ENCODE measurements at regions not wholly inside any gene's neighbourhood (a gene's known extent, or its start where the extent isn't known, plus 50 kb on each side); places are given as distances from the start of the nearest gene placed in this dataset.

GRCh38 chr2:217468042-217468830, 534.6 kb downstream of the TNS1 start:
- DNase-seq = no peak

DNA sequence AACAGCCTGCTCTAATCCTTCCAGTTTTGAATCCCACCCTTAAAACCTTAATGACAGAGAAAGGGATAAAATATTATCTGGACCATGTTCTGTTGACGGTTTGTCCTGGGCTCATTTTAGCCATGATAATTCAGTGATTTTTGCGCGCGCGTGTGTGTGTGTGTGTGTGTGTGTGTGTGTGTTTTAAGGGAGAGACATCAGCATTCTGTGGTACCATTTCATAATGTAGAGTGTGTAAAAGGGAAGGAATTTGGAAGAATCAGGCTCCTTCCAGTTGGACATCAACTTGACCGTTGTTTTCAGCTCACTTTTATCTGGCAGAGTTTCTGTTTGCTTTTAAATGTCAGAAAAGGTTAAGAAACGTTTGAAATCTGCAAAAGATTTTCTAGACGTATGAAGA, 535.5 kb downstream of the TNS1 start:
- no peak for DNase-seq

DNA sequence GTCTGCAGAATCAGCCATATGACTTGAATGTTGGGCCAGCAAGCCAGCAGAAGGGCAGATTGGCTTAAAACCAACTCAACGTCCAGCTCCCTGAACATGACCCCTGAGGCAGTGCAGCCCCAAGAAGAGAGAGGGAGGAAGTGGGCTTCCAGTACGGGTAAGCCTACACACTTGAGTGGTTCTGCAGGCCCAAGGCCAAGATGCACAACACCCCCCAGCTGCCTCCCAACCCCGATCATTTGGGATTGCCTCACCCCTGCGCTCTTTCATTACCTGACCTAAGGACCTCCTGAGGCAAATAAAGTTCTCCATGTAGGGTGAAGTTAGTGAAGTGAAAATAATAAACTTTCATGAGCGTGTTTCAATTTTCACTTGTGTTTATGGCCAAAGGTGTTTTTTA, 536.0 kb downstream of the TNS1 start:
- DNase-seq = no peak

- DNase-seq = no peak
Observed at GRCh38 chr2:217466104-217466503, 536.7 kb downstream of the TNS1 start.

- DNase-seq = no peak
Observed at GRCh38 chr2:217465100-217465499, 537.7 kb downstream of the TNS1 start.

DNA sequence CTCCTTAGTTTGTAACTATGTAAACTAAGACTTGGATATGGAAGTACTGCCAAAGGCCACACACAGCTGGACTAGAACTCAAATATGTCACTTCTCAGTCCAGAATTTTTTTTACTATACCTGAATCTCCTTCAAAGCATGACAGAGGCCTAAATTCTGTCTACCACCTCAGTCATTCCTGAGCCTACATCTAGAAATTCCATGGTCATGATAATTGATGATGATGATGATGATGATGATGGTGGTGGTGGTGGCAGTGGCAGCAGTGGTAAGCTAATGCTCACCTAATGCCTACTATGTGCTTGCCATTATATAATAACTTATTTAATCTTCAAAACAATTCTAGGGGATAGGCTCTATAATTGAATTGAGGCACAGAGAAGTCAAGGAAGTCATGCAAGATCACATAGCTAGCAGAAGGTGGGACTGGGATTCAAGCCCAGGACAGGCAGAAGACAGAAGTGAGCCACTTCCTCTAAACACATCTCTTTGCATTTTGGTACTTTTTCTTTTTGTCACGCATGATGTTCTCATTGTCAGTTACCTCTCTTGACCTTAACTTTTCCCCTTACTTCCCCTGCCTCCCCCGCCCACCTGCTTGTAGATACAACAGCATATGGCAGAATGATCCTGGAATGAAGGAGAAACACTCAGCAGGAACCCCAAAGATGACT, 539.3 kb downstream of the TNS1 start:
- no peak for DNase-seq

- DNase-seq = no peak
Observed at GRCh38 chr2:217462121-217462520, 540.7 kb downstream of the TNS1 start.

GRCh38 chr2:217461674-217462073, 541.1 kb downstream of the TNS1 start:
- no peak for DNase-seq

- DNase-seq = no peak
Observed at GRCh38 chr2:217459680-217460405, 543.0 kb downstream of the TNS1 start.

DNA sequence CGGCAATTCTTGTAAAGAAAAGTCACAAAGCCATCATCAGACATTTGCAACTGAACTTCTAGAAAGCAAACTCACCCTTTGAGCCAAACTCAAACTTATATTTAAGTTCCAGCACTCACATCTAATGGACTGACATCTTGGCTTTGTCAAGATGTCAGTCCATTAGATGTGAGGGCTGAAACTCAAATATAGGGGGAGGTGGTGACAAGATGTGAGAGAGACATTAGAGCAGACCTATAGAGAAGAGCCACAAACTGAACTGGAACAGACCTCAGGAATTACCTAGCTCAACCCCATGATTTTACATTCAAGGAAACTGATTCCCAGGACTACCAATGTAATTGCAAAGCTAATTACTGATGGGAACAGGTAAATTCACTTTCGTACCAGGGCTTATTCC, 543.8 kb downstream of the TNS1 start:
- no peak for DNase-seq

- DNase-seq = no peak
Observed at GRCh38 chr2:217456016-217456415, 546.8 kb downstream of the TNS1 start.

- no peak for DNase-seq
Observed at GRCh38 chr2:217452928-217453327, 549.9 kb downstream of the TNS1 start.

- DNase-seq = no peak
Observed at GRCh38 chr2:217451666-217452065, 551.1 kb downstream of the TNS1 start.

GRCh38 chr2:217449444-217449843, 553.4 kb downstream of the TNS1 start:
- no peak for DNase-seq

GRCh38 chr2:217448860-217449259, 553.9 kb downstream of the TNS1 start:
- no peak for DNase-seq

DNA sequence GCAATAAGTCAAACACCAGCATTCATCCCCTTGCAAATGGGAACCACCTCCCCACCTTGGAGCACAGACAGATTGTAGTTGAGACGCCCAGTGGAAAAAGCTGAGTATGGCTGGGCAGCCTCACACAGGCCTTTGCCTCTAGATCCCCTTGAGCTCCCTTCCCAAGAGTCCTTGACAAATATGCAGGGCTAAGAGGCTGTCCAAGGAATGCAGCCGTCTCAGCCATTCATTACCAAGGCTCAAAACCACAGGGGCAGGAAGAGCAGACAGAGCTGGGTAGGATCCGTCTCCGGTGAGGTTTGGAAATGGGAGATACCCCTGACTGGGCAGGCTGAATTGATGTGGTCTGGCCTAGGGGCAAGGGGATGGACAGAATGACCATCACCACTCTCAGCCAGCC, 557.1 kb downstream of the TNS1 start:
- DNase-seq = no peak

- DNase-seq = no peak
Observed at GRCh38 chr2:217444932-217445331, 557.9 kb downstream of the TNS1 start.

GRCh38 chr2:217444509-217444908, 558.3 kb downstream of the TNS1 start:
- no peak for DNase-seq

DNA sequence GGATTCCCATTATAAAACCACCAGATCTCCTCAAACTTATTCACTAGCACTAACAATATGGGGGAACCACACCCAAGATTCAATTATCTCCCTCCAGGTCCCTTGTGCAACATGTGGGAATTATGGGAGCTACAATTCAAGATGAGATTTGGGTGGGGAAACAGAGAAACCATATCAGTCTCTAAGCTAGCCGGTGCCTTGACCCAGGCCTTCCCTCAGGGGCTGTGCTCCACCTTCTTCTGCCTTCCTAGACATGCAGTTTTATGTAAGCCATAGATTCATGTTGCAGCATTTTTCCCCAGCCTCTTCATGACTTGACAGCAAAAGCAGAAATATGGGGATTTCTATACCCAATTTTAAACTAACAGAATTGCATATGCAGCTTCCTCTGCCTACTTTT, 559.2 kb downstream of the TNS1 start:
- DNase-seq = no peak

- no peak for DNase-seq
Observed at GRCh38 chr2:217440000-217440399, 562.8 kb downstream of the TNS1 start.

DNA sequence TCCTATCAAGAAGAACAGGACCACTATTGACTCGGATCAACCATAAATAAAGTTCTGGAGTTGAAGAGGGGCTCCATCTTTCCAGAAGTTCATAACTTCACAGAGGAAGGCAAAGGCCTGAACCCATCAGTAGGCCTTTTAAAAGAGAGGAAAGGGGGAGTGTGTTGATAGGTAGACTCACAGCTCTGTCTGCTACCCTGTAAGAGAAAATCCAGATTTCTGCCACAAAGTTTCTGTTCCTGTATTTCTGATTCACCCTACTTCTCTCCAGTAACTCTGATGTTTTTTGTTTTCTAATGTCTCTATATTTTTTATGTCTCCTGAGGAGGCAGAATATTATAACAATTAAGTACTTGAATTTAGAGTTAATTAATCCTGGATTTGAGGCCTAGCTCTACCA, 564.0 kb downstream of the TNS1 start:
- no peak for DNase-seq

DNA sequence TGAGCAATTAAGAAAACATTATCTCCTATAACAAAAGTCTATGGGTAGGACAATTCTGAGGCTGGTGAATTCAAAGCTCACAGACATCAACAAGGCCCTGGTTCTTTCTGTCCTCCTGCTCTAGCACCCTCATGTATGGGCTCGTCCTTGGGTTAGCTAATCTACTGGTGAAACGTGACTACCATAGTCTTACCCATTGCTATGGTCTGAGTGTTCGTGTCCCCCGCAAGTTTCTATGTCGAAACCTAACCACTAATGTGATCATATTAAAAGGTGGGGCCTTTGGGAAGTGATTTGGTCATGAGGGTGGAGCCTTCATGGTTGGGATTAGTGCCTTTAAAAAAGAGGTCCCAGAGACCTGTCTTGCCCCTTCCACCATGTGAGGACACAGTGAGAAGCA, 564.7 kb downstream of the TNS1 start:
- DNase-seq = no peak

DNA sequence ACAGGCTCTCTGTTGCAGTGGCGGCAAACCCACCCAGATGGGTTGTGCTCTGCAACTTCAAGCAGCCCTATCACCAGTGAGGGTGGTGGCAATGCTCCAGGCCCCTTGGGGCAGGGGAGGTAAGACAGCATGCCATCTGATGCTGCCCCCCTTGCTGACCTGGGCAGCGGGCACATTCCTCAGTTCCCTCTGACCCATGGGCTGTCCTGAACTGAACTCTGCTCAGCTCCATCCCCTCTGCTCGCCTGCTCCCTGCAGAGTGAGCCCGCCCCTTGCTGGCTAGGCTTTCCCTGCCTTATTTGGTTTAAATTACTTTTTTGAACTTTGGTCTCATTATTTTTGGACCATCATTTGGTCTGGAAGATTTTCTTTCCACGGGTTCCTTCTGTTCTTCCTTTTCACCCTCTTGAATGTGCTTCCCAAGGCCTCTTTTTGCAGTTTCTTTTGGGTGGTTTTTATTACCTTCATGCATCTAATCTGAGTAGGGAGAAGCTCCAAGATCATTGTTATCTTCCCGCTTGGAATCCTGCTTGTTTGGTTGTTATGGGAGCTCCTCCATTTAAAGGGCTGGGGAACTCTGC, 565.4 kb downstream of the TNS1 start:
- no peak for DNase-seq

- no peak for DNase-seq
Observed at GRCh38 chr2:217436386-217436785, 566.4 kb downstream of the TNS1 start.
